Mucosa of descending colon (tissue), 3 donors: ENCODE measurements at regions not wholly inside any gene's neighbourhood (a gene's known extent, or its start where the extent isn't known, plus 50 kb on each side); places are given as distances from the start of the nearest gene placed in this dataset.

Experiments
- ATAC-seq: fragments of 200-7000 bp; cut with Tn5 transposase; one replicate; pipeline ENCODE4 v1.9.1; 2020; ENCODE audit warnings: mild to moderate bottlenecking, moderate library complexity
- DNase-seq, 3 donors: peaks; one replicate each; pipeline ENCODE4 v3.0.0-alpha.2; 2020
- H3K36me3 ChIP-seq: fragments of 200-600 bp; one replicate; pipeline ENCODE4 v1.8.0; 2021; ENCODE audit warnings: low read depth, mild to moderate bottlenecking
- H3K4me1 ChIP-seq: fragments of 200-600 bp; one replicate; pipeline ENCODE4 v1.8.0; 2021; ENCODE audit warnings: low read depth, mild to moderate bottlenecking
- H3K4me3 ChIP-seq: fragments of 200-600 bp; one replicate; pipeline ENCODE4 v1.8.0; 2021; ENCODE audit warnings: mild to moderate bottlenecking
- H3K9me3 ChIP-seq: fragments of 200-600 bp; one replicate; pipeline ENCODE4 v1.8.0; 2021; ENCODE audit warnings: mild to moderate bottlenecking
- CTCF ChIP-seq: fragments of 200-600 bp; IDR thresholded peaks from one replicate; pipeline ENCODE4 v1.8.0; 2022; ENCODE audit warnings: antibody characterized with exemption, mild to moderate bottlenecking
- intact Hi-C, 2 donors: fragments of 100-400 bp; cut with DNase I in 1 of 2; cut with micrococcal nuclease in 1 of 2; formaldehyde crosslinking; loops; one replicate each; pipeline versions ENCODE4 v1.11.0 to v1.11.1; 2022; cut with DNase I, micrococcal nuclease
- donor health status: DM: no; HTN: no; CAD: no; lungs with moderate emphysema.
- donor health status: DM: no; HTN: no; CAD: no.
- donor health status: DM: no; HTN: yes; CAD: no.

DNA sequence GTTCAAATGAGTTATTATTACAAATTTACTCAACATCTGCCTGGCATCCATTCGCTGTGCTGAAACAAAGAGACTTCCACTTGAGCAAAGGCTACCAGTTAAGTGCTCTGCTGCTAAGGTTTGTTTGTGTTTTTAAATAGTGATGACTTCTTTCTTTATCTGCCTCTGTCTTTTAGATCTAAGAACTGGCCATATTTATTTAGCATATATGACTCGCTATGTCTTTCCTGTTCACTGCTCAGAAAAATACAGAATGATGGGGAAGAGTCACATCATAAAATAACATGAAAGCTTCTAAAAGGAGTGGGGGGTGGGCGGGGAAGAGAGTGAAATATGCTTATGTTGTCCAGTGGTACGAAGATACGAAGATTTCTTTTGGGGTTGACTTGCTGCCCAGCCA lies 322.2 kb downstream of the GPAT3 start:
- no peaks in the 10 kb centered on the region for H3K9me3 ChIP-seq
- intact Hi-C loops, result no loop called here
- H3K36me3 ChIP-seq, result no peaks in the 10 kb centered on the region
- TF ChIP-seq CTCF, result no peak
- DNase-seq (no peak), ATAC-seq (no peak)
- H3K4me3 ChIP-seq, result no peak overlapping the region
- no peaks in the 10 kb centered on the region for H3K4me1 ChIP-seq

DNA sequence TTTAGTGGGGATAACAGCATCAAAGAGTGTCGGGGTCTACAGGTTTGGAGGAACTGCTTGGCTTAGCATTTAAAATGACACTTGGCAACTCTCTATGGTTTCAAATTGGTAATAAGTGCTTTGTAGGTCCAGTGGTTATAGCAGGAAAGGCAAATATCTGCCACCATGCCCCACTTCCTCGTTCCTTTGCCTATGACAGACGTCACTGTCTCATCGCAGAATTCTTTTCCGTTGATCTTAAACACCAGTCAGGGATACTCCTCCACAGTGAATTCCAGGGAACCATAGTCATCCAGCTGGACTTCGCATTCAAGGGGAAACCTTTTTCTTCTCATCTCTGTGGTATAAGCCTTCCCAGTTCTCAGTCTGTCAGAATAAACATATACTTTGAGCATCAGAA lies 319.1 kb downstream of the GPAT3 start:
- no peaks in the 10 kb centered on the region for H3K36me3 ChIP-seq
- no peak overlapping the region for H3K4me3 ChIP-seq
- no peak for TF ChIP-seq CTCF
- no peaks in the 10 kb centered on the region for H3K4me1 ChIP-seq
- H3K9me3 ChIP-seq, result no peaks in the 10 kb centered on the region
- DNase-seq (no peak), ATAC-seq (no peak)
- intact Hi-C loops, result no loop called here

- intact Hi-C loops, result no loop called here
- H3K36me3 ChIP-seq, result no peaks in the 10 kb centered on the region
- TF ChIP-seq CTCF, result no peak
- DNase-seq, result no peak
- H3K4me3 ChIP-seq, result no peak overlapping the region
- no peak for ATAC-seq
- H3K4me1 ChIP-seq, result no peaks in the 10 kb centered on the region
- H3K9me3 ChIP-seq, result no peaks in the 10 kb centered on the region
Observed at GRCh38 chr4:83852085-83852451, 316.2 kb downstream of the GPAT3 start.

DNA sequence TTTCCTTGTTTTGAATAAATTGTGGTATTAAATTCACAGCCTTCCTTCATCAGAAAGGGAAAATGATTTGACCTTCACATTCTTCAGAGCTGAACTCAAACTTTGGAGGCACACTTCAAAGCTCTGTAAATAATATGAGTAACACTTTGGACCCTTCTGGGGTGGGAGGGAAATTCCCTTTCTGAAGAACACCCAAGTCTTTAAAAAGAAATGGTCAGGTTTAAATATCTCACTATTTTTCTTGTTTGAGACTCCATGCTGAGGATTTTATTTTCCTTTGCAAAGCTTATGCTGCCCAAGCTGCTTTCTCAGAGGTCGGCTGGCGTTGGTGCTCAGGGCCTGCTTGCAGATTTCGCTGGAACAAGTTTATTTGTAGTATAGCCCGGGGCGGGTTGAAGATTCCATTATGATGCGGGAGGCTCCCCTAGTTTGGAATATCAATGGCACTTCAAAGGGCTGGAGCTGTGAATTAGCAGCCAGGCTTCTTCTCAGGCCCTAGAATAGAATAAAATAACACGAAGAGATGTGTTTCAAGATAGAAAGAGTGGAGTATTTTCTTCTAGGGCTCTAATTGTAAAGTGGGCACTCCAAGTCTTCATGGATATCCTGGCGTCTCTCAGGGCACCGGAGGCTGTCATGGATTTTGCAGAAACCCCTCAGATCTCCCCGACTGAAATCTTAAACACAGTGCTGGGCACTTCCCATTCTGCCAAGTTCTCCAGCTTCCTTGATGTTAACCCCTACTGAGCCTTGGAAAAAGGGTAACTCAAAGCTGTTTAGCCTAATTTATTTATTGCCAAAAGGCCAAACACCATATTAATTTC lies 315.6 kb downstream of the GPAT3 start:
- H3K4me1 ChIP-seq, result no peaks in the 10 kb centered on the region
- ATAC-seq, result no peak
- DNase-seq, result no peak
- H3K36me3 ChIP-seq, result no peaks in the 10 kb centered on the region
- no peak overlapping the region for H3K4me3 ChIP-seq
- intact Hi-C loops, result no loop called here
- no peak for TF ChIP-seq CTCF
- no peaks in the 10 kb centered on the region for H3K9me3 ChIP-seq

DNA sequence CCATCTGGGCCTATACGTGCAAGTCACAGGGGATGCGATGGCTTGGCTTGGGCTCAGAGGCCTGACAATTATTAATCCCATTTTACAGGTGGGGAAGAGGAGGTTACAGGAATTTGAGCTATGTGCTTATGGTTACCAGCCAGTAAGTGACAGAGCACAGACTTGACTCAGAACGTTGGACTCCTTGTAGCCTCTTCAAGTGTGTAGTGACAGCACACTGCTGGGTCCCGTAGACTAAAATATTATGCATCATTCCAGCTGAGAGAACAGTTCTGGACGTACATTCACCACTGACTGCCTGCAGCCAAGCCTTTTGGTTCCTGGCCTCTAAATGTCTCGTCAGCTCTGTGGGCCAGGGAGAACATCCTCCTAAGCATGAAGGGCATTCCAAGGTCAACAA lies 314.5 kb downstream of the GPAT3 start:
- no peaks in the 10 kb centered on the region for H3K4me1 ChIP-seq
- ATAC-seq, result no peak
- H3K36me3 ChIP-seq, result no peaks in the 10 kb centered on the region
- intact Hi-C loops, result no loop called here
- H3K4me3 ChIP-seq, result no peak overlapping the region
- no peak for TF ChIP-seq CTCF
- H3K9me3 ChIP-seq, result no peaks in the 10 kb centered on the region
- no peak for DNase-seq
